ENCODE measurements at regions not wholly inside any gene's neighbourhood (a gene's known extent, or its start where the extent isn't known, plus 50 kb on each side); places are given as distances from the start of the nearest gene placed in this dataset.

DNA sequence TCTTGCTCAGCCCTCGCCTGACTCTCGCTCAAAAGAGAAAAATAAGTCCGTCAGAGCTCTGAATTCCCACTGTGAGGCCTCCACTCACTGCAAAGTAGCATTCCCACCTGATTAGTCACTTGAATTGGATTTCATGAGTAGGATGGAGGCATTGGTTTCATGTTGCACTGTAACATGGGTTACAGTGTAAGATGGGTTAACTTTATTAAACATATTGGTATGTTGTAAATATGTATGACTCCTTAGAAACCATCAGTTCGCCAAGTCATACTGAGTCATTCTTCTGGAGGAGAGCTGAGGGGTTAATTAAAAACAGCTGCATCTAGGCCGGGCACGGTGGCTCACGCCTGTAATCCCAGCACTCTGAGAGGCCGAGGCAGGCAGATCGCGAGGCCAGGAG, 93.8 kb upstream of the BNC2 start:
- peaks cover 3% of the 10 kb centered on the region; the same call in 2 of the 3 replicates for H3K36me3 Mint-ChIP-seq (ENCODE audit: low read depth)
- Histone ChIP-seq H3K4me2 (no peak overlapping the region), H3K27ac (ENCODE audit: low read depth) (no peak overlapping the region), H3K79me2 (replicated peaks; ENCODE audit: insufficient read depth) (no peaks in the 10 kb centered on the region), H3K4me1 (ENCODE audit: insufficient read depth) (no peaks in the 10 kb centered on the region), H3K9me2 (ENCODE audit: insufficient read depth) (peaks cover 6% of the 10 kb centered on the region; the same call in 1 of the 2 replicates), H4K20me1 (replicated peaks; ENCODE audit: insufficient read depth) (no peaks in the 10 kb centered on the region), H3K4me3 (no peak overlapping the region), H2AFZ (peak overlapping the region; percentile 56; the same call in 1 of the 2 replicates), H3F3A (replicated peaks; ENCODE audit: low read depth) (no peaks in the 10 kb centered on the region), H3K36me3 (ENCODE audit: insufficient read depth) (no peaks in the 10 kb centered on the region), H3K27me3 (ENCODE audit: insufficient read depth) (no peaks in the 10 kb centered on the region)
- peaks cover 11% of the 10 kb centered on the region; the same call in 2 of the 3 replicates for H3K9me3 Mint-ChIP-seq
- ATAC-seq = no peak
- TF ChIP-seq ZNF331 (CRISPR knock-in tag; IDR thresholded peaks at IDR 0.05; ENCODE audit: low read depth) = no peak
- TF ChIP-seq, protein P1, sequence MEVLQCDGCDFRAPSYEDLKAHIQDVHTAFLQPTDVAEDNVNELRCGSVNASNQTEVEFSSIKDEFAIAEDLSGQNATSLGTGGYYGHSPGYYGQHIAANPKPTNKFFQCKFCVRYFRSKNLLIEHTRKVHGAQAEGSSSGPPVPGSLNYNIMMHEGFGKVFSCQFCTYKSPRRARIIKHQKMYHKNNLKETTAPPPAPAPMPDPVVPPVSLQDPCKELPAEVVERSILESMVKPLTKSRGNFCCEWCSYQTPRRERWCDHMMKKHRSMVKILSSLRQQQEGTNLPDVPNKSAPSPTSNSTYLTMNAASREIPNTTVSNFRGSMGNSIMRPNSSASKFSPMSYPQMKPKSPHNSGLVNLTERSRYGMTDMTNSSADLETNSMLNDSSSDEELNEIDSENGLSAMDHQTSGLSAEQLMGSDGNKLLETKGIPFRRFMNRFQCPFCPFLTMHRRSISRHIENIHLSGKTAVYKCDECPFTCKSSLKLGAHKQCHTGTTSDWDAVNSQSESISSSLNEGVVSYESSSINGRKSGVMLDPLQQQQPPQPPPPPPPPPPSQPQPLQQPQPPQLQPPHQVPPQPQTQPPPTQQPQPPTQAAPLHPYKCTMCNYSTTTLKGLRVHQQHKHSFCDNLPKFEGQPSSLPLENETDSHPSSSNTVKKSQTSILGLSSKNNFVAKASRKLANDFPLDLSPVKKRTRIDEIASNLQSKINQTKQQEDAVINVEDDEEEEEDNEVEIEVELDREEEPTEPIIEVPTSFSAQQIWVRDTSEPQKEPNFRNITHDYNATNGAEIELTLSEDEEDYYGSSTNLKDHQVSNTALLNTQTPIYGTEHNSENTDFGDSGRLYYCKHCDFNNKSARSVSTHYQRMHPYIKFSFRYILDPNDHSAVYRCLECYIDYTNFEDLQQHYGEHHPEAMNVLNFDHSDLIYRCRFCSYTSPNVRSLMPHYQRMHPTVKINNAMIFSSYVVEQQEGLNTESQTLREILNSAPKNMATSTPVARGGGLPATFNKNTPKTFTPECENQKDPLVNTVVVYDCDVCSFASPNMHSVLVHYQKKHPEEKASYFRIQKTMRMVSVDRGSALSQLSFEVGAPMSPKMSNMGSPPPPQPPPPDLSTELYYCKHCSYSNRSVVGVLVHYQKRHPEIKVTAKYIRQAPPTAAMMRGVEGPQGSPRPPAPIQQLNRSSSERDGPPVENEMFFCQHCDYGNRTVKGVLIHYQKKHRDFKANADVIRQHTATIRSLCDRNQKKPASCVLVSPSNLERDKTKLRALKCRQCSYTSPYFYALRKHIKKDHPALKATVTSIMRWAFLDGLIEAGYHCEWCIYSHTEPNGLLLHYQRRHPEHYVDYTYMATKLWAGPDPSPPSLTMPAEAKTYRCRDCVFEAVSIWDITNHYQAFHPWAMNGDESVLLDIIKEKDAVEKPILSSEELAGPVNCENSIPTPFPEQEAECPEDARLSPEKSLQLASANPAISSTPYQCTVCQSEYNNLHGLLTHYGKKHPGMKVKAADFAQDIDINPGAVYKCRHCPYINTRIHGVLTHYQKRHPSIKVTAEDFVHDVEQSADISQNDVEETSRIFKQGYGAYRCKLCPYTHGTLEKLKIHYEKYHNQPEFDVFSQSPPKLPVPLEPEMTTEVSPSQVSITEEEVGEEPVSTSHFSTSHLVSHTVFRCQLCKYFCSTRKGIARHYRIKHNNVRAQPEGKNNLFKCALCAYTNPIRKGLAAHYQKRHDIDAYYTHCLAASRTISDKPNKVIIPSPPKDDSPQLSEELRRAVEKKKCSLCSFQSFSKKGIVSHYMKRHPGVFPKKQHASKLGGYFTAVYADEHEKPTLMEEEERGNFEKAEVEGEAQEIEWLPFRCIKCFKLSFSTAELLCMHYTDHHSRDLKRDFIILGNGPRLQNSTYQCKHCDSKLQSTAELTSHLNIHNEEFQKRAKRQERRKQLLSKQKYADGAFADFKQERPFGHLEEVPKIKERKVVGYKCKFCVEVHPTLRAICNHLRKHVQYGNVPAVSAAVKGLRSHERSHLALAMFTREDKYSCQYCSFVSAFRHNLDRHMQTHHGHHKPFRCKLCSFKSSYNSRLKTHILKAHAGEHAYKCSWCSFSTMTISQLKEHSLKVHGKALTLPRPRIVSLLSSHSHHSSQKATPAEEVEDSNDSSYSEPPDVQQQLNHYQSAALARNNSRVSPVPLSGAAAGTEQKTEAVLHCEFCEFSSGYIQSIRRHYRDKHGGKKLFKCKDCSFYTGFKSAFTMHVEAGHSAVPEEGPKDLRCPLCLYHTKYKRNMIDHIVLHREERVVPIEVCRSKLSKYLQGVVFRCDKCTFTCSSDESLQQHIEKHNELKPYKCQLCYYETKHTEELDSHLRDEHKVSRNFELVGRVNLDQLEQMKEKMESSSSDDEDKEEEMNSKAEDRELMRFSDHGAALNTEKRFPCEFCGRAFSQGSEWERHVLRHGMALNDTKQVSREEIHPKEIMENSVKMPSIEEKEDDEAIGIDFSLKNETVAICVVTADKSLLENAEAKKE (CRISPR knock-in tag; IDR thresholded peaks at IDR 0.05) = no peak
- H3K4me1 Mint-ChIP-seq = 0 out of 3 replicates have a peak, but pooled peaks cover 2% of the 10 kb centered on the region
- H3K4me3 Mint-ChIP-seq = no peak overlapping the region
- DNase-seq (ENCODE audit: low spot score) = no peak
- peaks cover 1% of the 10 kb centered on the region for H3K27me3 Mint-ChIP-seq (ENCODE audit: insufficient read depth, low read depth, poor library complexity)
- no peak overlapping the region for H3K27ac Mint-ChIP-seq

DNA sequence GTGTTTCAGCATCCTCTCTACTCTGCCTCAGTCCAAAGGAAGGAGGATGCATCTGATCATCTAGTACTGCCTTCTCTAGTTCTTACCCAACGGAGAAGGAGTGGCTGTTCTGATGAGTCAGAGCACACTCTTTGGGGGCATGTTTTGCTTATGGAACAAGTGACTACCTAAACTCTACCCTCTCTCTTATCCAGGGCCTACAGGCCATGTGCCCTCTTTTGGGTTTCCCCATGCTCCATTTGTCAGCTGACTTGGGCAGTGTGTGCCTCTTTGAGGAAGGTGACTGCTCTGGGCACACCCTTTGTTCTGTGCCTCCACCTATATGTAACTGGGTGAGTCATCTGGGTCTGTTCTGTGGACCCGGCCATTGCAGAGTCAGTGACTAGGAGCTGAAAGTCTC, 89.6 kb upstream of the BNC2 start:
- Histone ChIP-seq H3K4me2 (no peak overlapping the region), H3F3A (replicated peaks; ENCODE audit: low read depth) (no peaks in the 10 kb centered on the region), H3K27ac (ENCODE audit: low read depth) (no peak overlapping the region), H2AFZ (0 out of 2 replicates have a peak overlapping the region, but pooled peaks have one; percentile 23), H3K4me1 (ENCODE audit: insufficient read depth) (0 out of 2 replicates have a peak, but pooled peaks cover 5% of the 10 kb centered on the region), H4K20me1 (replicated peaks; ENCODE audit: insufficient read depth) (no peaks in the 10 kb centered on the region), H3K9me2 (ENCODE audit: insufficient read depth) (no peaks in the 10 kb centered on the region), H3K27me3 (ENCODE audit: insufficient read depth) (no peaks in the 10 kb centered on the region), H3K79me2 (replicated peaks; ENCODE audit: insufficient read depth) (no peaks in the 10 kb centered on the region), H3K36me3 (ENCODE audit: insufficient read depth) (no peaks in the 10 kb centered on the region), H3K4me3 (no peak overlapping the region)
- DNase-seq (ENCODE audit: low spot score) (no peak), ATAC-seq (no peak)
- Mint-ChIP-seq H3K4me1 (peaks cover 3% of the 10 kb centered on the region; the same call in 2 of the 3 replicates), H3K27me3 (ENCODE audit: insufficient read depth, low read depth, poor library complexity) (peaks cover 1% of the 10 kb centered on the region), H3K36me3 (ENCODE audit: low read depth) (peaks cover 3% of the 10 kb centered on the region; the same call in 2 of the 3 replicates), H3K4me3 (no peak overlapping the region), H3K27ac (no peak overlapping the region), H3K9me3 (peaks cover 11% of the 10 kb centered on the region; the same call in 2 of the 3 replicates)
- TF ChIP-seq, protein P2, sequence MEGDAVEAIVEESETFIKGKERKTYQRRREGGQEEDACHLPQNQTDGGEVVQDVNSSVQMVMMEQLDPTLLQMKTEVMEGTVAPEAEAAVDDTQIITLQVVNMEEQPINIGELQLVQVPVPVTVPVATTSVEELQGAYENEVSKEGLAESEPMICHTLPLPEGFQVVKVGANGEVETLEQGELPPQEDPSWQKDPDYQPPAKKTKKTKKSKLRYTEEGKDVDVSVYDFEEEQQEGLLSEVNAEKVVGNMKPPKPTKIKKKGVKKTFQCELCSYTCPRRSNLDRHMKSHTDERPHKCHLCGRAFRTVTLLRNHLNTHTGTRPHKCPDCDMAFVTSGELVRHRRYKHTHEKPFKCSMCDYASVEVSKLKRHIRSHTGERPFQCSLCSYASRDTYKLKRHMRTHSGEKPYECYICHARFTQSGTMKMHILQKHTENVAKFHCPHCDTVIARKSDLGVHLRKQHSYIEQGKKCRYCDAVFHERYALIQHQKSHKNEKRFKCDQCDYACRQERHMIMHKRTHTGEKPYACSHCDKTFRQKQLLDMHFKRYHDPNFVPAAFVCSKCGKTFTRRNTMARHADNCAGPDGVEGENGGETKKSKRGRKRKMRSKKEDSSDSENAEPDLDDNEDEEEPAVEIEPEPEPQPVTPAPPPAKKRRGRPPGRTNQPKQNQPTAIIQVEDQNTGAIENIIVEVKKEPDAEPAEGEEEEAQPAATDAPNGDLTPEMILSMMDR (conservative IDR thresholded peaks at IDR 0.05; ENCODE audit: low read depth in 2 of 2) = no peak
- no peak for TF ChIP-seq JUNB (IDR thresholded peaks at IDR 0.05; ENCODE audit: unreplicated experiment)
- TF ChIP-seq, protein P3, sequence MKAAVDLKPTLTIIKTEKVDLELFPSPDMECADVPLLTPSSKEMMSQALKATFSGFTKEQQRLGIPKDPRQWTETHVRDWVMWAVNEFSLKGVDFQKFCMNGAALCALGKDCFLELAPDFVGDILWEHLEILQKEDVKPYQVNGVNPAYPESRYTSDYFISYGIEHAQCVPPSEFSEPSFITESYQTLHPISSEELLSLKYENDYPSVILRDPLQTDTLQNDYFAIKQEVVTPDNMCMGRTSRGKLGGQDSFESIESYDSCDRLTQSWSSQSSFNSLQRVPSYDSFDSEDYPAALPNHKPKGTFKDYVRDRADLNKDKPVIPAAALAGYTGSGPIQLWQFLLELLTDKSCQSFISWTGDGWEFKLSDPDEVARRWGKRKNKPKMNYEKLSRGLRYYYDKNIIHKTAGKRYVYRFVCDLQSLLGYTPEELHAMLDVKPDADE (IDR thresholded peaks at IDR 0.05) = no peak
